NCI-H2171 (cell line): ENCODE measurements at regions not wholly inside any gene's neighbourhood (a gene's known extent, or its start where the extent isn't known, plus 50 kb on each side); places are given as distances from the start of the nearest gene placed in this dataset.

Source experiments
- DNase-seq: peaks from one replicate; lab custom pipeline; 2025; lab: John Stamatoyannopoulos, UW

- no peak for DNase-seq
Measured at GRCh38 chr5:8050616-8051175, 181.7 kb downstream of the MTRR start.

GRCh38 chr5:8053270-8053669 lies 184.3 kb downstream of the MTRR start:
- DNase-seq = no peak

- DNase-seq = no peak
Measured at GRCh38 chr5:8057769-8058168, 188.8 kb downstream of the MTRR start.

GRCh38 chr5:8058616-8059190 lies 189.8 kb downstream of the MTRR start:
- peak; percentile 85 for DNase-seq

- peak; percentile 63 for DNase-seq
Measured at GRCh38 chr5:8059337-8059736, 190.4 kb downstream of the MTRR start.

GRCh38 chr5:8060235-8060952 lies 191.4 kb downstream of the MTRR start:
- DNase-seq = no peak

- no peak for DNase-seq
Measured at GRCh38 chr5:8060953-8061429, 192.0 kb downstream of the MTRR start.

- DNase-seq = no peak
Measured at GRCh38 chr5:8062521-8062920, 193.6 kb downstream of the MTRR start.

- DNase-seq = no peak
Measured at GRCh38 chr5:8068078-8068477, 199.1 kb downstream of the MTRR start.

- DNase-seq = no peak
Measured at GRCh38 chr5:8070138-8070537, 201.2 kb downstream of the MTRR start.

- DNase-seq = no peak
Measured at GRCh38 chr5:8079056-8079455, 210.1 kb downstream of the MTRR start.

- no peak for DNase-seq
Measured at GRCh38 chr5:8081179-8081578, 212.2 kb downstream of the MTRR start.

- no peak for DNase-seq
Measured at GRCh38 chr5:8093669-8094068, 224.7 kb downstream of the MTRR start.

GRCh38 chr5:8094304-8094703 lies 225.4 kb downstream of the MTRR start:
- no peak for DNase-seq

- no peak for DNase-seq
Measured at GRCh38 chr5:8097146-8097545, 228.2 kb downstream of the MTRR start.

- no peak for DNase-seq
Measured at GRCh38 chr5:8098081-8098480, 229.1 kb downstream of the MTRR start.

GRCh38 chr5:8102714-8103113 lies 233.8 kb downstream of the MTRR start:
- no peak for DNase-seq

- DNase-seq = no peak
Measured at GRCh38 chr5:8114597-8115266, 245.8 kb downstream of the MTRR start.

- DNase-seq = peak; percentile 62
Measured at GRCh38 chr5:8123559-8123958, 254.6 kb downstream of the MTRR start.

GRCh38 chr5:8134609-8135008 lies 265.7 kb downstream of the MTRR start:
- DNase-seq = no peak

GRCh38 chr5:8135742-8136141 lies 266.8 kb downstream of the MTRR start:
- no peak for DNase-seq

GRCh38 chr5:8136271-8136670 lies 267.3 kb downstream of the MTRR start:
- no peak for DNase-seq

- no peak for DNase-seq
Measured at GRCh38 chr5:8137941-8138550, 269.1 kb downstream of the MTRR start.
